SH-SY5Y (cell line): ENCODE measurements at regions not wholly inside any gene's neighbourhood (a gene's known extent, or its start where the extent isn't known, plus 50 kb on each side); places are given as distances from the start of the nearest gene placed in this dataset.

Experiments
- GATA2 ChIP-seq: IDR thresholded peaks from 2 replicates; pipeline ENCODE4 v1.6.1; 2011; ENCODE audit warnings: mild to moderate bottlenecking, low read depth, low read length
- GATA3 ChIP-seq: IDR thresholded peaks from 2 replicates; pipeline ENCODE4 v1.6.1; 2011; ENCODE audit warnings: low read depth, mild to moderate bottlenecking, low read length, moderate library complexity

- no peak for TF ChIP-seq GATA3
- TF ChIP-seq GATA2, result no peak
Observed at GRCh38 chr2:7094231-7094741, 177.1 kb downstream of the RNF144A start.

- TF ChIP-seq GATA3 (no peak), GATA2 (no peak)
Observed at GRCh38 chr2:7096726-7097352, 179.6 kb downstream of the RNF144A start.

GRCh38 chr2:7097353-7097895 is 180.2 kb downstream of the RNF144A start:
- TF ChIP-seq GATA2, result no peak
- no peak for TF ChIP-seq GATA3

GRCh38 chr2:7098816-7099215 is 181.6 kb downstream of the RNF144A start:
- TF ChIP-seq GATA3 (no peak), GATA2 (no peak)

GRCh38 chr2:7102826-7103225 is 185.6 kb downstream of the RNF144A start:
- TF ChIP-seq GATA2 (no peak), GATA3 (no peak)

- TF ChIP-seq GATA2 (no peak), GATA3 (no peak)
Observed at GRCh38 chr2:7108792-7109532, 191.8 kb downstream of the RNF144A start.

- no peak for TF ChIP-seq GATA2
- no peak for TF ChIP-seq GATA3
Observed at GRCh38 chr2:7109533-7109885, 192.3 kb downstream of the RNF144A start.

GRCh38 chr2:7111626-7112025 is 194.4 kb downstream of the RNF144A start:
- no peak for TF ChIP-seq GATA2
- TF ChIP-seq GATA3, result no peak

GRCh38 chr2:7115364-7115763 is 198.2 kb downstream of the RNF144A start:
- TF ChIP-seq GATA3 (no peak), GATA2 (no peak)

GRCh38 chr2:7115906-7116305 is 198.7 kb downstream of the RNF144A start:
- TF ChIP-seq GATA2, result no peak
- no peak for TF ChIP-seq GATA3

- TF ChIP-seq GATA3 (no peak), GATA2 (no peak)
Observed at GRCh38 chr2:7116511-7116910, 199.3 kb downstream of the RNF144A start.

GRCh38 chr2:7117076-7117475 is 199.9 kb downstream of the RNF144A start:
- TF ChIP-seq GATA3 (no peak), GATA2 (no peak)

- TF ChIP-seq GATA3, result no peak
- no peak for TF ChIP-seq GATA2
Observed at GRCh38 chr2:7118606-7119131, 201.5 kb downstream of the RNF144A start.

- TF ChIP-seq GATA3 (no peak), GATA2 (peak; percentile 52; the same call in 1 of the 2 replicates)
Observed at GRCh38 chr2:7119132-7119835, 202.1 kb downstream of the RNF144A start.

- TF ChIP-seq GATA2 (no peak), GATA3 (no peak)
Observed at GRCh38 chr2:7121851-7122250, 204.6 kb downstream of the RNF144A start.
